ENCODE measurements at regions not wholly inside any gene's neighbourhood (a gene's known extent, or its start where the extent isn't known, plus 50 kb on each side); places are given as distances from the start of the nearest gene placed in this dataset.

GRCh38 chrX:109822861-109823260, 89.8 kb upstream of the ACSL4 start:
- no peak overlapping the region for H3K4me3 ChIP-seq (replicated peaks; ENCODE audit: insufficient read depth, low read length)
- DNase-seq (ENCODE audit: low read depth in 1 of 2, low spot score in 1 of 2) = no peak
- no peak overlapping the region for H3K27ac ChIP-seq (replicated peaks)
- TF ChIP-seq, protein P1, sequence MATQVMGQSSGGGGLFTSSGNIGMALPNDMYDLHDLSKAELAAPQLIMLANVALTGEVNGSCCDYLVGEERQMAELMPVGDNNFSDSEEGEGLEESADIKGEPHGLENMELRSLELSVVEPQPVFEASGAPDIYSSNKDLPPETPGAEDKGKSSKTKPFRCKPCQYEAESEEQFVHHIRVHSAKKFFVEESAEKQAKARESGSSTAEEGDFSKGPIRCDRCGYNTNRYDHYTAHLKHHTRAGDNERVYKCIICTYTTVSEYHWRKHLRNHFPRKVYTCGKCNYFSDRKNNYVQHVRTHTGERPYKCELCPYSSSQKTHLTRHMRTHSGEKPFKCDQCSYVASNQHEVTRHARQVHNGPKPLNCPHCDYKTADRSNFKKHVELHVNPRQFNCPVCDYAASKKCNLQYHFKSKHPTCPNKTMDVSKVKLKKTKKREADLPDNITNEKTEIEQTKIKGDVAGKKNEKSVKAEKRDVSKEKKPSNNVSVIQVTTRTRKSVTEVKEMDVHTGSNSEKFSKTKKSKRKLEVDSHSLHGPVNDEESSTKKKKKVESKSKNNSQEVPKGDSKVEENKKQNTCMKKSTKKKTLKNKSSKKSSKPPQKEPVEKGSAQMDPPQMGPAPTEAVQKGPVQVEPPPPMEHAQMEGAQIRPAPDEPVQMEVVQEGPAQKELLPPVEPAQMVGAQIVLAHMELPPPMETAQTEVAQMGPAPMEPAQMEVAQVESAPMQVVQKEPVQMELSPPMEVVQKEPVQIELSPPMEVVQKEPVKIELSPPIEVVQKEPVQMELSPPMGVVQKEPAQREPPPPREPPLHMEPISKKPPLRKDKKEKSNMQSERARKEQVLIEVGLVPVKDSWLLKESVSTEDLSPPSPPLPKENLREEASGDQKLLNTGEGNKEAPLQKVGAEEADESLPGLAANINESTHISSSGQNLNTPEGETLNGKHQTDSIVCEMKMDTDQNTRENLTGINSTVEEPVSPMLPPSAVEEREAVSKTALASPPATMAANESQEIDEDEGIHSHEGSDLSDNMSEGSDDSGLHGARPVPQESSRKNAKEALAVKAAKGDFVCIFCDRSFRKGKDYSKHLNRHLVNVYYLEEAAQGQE (IDR thresholded peaks at IDR 0.05; ENCODE audit: insufficient replicate concordance, low read depth) = no peak
- TF ChIP-seq POLR2AphosphoS5 (IDR thresholded peaks at IDR 0.05; ENCODE audit: low read depth) (no peak), SPI1 (IDR thresholded peaks at IDR 0.05; ENCODE audit: borderline replicate concordance, low read depth) (no peak), GABPA (IDR thresholded peaks at IDR 0.05; ENCODE audit: low read depth) (no peak)
- TF ChIP-seq, protein P2, sequence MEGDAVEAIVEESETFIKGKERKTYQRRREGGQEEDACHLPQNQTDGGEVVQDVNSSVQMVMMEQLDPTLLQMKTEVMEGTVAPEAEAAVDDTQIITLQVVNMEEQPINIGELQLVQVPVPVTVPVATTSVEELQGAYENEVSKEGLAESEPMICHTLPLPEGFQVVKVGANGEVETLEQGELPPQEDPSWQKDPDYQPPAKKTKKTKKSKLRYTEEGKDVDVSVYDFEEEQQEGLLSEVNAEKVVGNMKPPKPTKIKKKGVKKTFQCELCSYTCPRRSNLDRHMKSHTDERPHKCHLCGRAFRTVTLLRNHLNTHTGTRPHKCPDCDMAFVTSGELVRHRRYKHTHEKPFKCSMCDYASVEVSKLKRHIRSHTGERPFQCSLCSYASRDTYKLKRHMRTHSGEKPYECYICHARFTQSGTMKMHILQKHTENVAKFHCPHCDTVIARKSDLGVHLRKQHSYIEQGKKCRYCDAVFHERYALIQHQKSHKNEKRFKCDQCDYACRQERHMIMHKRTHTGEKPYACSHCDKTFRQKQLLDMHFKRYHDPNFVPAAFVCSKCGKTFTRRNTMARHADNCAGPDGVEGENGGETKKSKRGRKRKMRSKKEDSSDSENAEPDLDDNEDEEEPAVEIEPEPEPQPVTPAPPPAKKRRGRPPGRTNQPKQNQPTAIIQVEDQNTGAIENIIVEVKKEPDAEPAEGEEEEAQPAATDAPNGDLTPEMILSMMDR (IDR thresholded peaks at IDR 0.05; ENCODE audit: insufficient read depth, low read length) = no peak
- H3K27me3 ChIP-seq (ENCODE audit: insufficient read depth, poor library complexity, severe bottlenecking) = no peaks in the 10 kb centered on the region

DNA sequence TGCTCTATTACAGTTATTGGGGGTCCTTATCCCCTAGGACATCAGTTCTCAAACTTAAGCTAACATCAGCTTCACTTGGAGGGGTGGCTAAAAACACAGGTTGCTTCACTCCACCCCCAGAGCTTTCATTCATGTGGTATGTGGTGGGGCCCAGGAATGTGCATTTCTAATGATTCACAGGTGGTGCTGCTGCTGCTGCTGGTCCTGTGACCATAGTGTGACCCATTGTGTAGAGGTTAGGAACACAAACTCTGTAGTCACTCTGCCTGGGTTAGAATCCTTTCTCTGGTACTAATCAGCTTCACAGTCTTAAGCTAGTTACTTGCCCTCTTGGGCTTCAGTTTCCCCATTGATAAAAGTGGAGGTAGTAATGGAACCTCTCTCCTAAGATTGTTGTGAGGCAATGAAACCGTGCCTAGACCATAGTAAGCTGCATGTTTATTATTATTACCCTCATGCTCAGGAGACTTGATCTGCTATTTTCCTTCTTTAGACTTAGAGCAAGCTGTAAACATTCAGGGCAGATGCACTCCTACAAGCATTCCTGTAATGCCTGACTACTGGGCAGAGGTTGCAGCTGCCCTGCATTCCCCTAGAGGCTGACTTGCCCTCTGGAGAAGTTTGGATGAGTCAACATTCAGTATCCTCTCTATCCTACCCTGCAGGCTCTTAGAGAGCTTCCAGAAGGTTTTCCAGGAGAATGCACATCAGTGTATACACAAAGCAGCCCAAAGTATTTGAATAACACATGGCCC, 94.1 kb upstream of the ACSL4 start:
- H3K27ac ChIP-seq (replicated peaks) = no peak overlapping the region
- no peak overlapping the region for H3K4me3 ChIP-seq (replicated peaks; ENCODE audit: insufficient read depth, low read length)
- DNase-seq (ENCODE audit: low read depth in 1 of 2, low spot score in 1 of 2) = no peak
- H3K27me3 ChIP-seq (ENCODE audit: insufficient read depth, poor library complexity, severe bottlenecking) = no peaks in the 10 kb centered on the region
- TF ChIP-seq POLR2AphosphoS5 (IDR thresholded peaks at IDR 0.05; ENCODE audit: low read depth) (no peak), GABPA (IDR thresholded peaks at IDR 0.05; ENCODE audit: low read depth) (no peak), SPI1 (IDR thresholded peaks at IDR 0.05; ENCODE audit: borderline replicate concordance, low read depth) (no peak)
- TF ChIP-seq, protein P2 (IDR thresholded peaks at IDR 0.05; ENCODE audit: insufficient read depth, low read length) = no peak
- TF ChIP-seq, protein P1 (IDR thresholded peaks at IDR 0.05; ENCODE audit: insufficient replicate concordance, low read depth) = no peak

DNA sequence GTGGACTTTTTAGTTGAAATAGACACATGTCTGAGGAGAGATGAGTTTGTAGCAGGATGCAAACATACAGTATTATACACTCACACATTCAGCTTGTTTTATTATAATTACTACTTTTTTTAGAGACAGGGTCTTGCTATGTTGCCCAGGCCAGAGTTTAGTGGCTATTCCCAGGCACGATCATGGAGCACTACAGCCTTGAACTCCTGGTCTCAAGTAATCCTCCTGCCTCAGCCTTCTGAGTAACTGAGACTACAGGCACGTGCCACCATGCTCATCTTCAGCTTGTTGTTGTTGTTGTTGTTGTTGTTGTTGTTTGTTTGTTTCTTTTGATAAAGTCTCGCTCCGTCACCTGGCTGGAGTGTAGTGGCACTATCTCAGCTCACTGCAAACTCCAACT, 94.7 kb upstream of the ACSL4 start:
- Histone ChIP-seq H3K4me3 (replicated peaks; ENCODE audit: insufficient read depth, low read length) (no peak overlapping the region), H3K27me3 (ENCODE audit: insufficient read depth, poor library complexity, severe bottlenecking) (no peaks in the 10 kb centered on the region), H3K27ac (replicated peaks) (no peak overlapping the region)
- no peak for DNase-seq (ENCODE audit: low read depth in 1 of 2, low spot score in 1 of 2)
- TF ChIP-seq, protein P1 (IDR thresholded peaks at IDR 0.05; ENCODE audit: insufficient replicate concordance, low read depth) = no peak
- TF ChIP-seq, protein P2 (IDR thresholded peaks at IDR 0.05; ENCODE audit: insufficient read depth, low read length) = no peak
- no peak for TF ChIP-seq GABPA (IDR thresholded peaks at IDR 0.05; ENCODE audit: low read depth)
- no peak for TF ChIP-seq POLR2AphosphoS5 (IDR thresholded peaks at IDR 0.05; ENCODE audit: low read depth)
- no peak for TF ChIP-seq SPI1 (IDR thresholded peaks at IDR 0.05; ENCODE audit: borderline replicate concordance, low read depth)
